Kidney epithelial cell (primary cell): ENCODE measurements at regions not wholly inside any gene's neighbourhood (a gene's known extent, or its start where the extent isn't known, plus 50 kb on each side); places are given as distances from the start of the nearest gene placed in this dataset.

ENCODE experiments used
- DNase-seq: peaks from one replicate; pipeline ENCODE4 v3.0.0-alpha.2; 2010; ENCODE audit warnings: low read depth
- H3K27me3 ChIP-seq: 2 replicates; pipeline ENCODE4 v1.6.0; 2011; ENCODE audit warnings: low read length; ENCODE audit not compliant: control insufficient read depth, insufficient read depth
- H3K36me3 ChIP-seq: 2 replicates; pipeline ENCODE4 v1.5.1; 2011; ENCODE audit warnings: low read length; ENCODE audit not compliant: control insufficient read depth, insufficient read depth
- H3K4me3 ChIP-seq: 2 replicates; pipeline ENCODE4 v1.5.1; 2011; ENCODE audit warnings: low read depth, mild to moderate bottlenecking, control low read depth, low read length
- TF ChIP-seq, protein P1 (sequence below): IDR thresholded peaks from 2 replicates; pipeline ENCODE4 v1.5.1; 2011; ENCODE audit warnings: mild to moderate bottlenecking, moderate library complexity, low read length, control low read depth, inconsistent platforms; ENCODE audit not compliant: insufficient read depth, poor library complexity, severe bottlenecking

DNA sequence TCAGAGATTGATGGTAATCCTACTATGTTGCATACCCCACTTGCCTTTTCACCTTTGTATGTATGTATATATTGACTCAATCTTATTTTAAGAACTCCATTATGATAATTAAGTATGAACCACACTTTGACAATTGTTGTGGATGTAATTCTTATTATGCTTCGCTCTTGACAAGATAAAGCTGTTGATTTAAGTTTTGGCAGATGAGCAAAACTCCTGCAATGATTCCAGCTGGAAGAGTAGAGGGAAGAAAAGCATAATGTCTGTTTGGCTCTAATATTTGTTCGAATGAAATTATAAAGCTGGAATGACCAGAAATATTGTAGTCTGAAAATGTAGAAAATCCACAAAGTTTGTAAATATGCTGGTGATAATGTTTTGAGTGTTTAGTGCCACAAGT lies 83.8 kb upstream of the AKR1E2 start:
- Histone ChIP-seq H3K36me3 (no peaks in the 10 kb centered on the region), H3K4me3 (no peak overlapping the region), H3K27me3 (no peaks in the 10 kb centered on the region)
- TF ChIP-seq, protein P1, sequence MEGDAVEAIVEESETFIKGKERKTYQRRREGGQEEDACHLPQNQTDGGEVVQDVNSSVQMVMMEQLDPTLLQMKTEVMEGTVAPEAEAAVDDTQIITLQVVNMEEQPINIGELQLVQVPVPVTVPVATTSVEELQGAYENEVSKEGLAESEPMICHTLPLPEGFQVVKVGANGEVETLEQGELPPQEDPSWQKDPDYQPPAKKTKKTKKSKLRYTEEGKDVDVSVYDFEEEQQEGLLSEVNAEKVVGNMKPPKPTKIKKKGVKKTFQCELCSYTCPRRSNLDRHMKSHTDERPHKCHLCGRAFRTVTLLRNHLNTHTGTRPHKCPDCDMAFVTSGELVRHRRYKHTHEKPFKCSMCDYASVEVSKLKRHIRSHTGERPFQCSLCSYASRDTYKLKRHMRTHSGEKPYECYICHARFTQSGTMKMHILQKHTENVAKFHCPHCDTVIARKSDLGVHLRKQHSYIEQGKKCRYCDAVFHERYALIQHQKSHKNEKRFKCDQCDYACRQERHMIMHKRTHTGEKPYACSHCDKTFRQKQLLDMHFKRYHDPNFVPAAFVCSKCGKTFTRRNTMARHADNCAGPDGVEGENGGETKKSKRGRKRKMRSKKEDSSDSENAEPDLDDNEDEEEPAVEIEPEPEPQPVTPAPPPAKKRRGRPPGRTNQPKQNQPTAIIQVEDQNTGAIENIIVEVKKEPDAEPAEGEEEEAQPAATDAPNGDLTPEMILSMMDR, result no peak
- no peak for DNase-seq

DNA sequence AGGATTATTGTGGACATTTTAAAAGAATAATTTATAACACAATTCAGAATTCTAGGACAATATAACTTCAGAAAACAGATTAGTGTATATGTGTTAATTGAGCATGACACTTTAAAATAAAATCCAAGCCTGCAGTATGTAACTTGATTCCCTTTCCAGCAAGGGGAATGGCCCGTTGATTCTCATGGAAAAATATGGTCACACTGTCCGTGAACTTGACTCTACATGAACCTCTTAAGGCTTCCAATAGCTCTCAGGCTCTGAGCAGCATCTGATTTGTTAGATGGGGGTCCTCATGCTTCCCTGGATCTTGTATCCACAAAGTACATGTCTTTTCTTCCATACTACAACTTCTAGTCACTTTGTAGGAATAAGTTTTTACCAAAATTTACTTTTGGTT lies 85.5 kb upstream of the AKR1E2 start:
- TF ChIP-seq, protein P1, result no peak
- no peaks in the 10 kb centered on the region for H3K36me3 ChIP-seq

DNA sequence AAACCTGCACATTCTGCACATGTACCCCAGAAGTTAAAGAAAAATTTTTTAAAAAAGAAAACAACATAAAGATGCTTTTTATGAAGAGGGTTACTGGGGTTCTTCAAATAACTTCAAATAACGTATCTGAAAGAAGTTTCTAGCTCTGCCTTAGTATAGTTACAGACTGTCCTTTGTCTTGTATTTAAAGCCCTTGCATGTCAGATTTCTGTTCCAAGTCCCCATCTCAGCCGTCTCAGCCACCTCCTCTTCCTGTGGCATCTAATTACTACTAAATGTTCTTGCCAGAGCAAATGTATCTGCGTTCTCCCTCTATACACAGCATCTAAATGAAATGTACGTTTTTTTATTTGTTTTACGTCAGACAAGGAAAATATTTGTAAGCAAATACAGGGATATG lies 89.4 kb upstream of the AKR1E2 start:
- no peaks in the 10 kb centered on the region for H3K36me3 ChIP-seq

More for the DNA sequence above, 85.5 kb upstream of the AKR1E2 start:
- Histone ChIP-seq H3K4me3 (no peak overlapping the region), H3K27me3 (no peaks in the 10 kb centered on the region)
- DNase-seq, result no peak

DNA sequence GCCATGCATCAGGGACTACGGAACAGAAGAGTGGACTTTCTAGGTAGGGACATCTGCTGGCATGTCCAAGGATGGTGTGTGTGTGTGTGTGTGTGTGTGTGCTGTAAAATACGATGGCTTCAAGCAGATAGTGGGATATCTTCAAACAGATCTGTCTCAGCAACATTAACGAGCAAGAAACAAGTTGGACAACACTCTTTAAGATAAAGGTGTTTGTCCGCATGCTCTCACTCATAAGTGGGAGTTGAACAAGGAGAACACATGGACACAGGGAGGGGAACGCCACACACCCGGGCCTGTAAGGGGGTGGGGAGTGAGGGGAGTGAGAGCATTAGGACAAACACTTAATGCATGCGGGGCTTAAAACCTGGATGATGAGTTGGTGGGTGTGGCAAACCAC lies 89.8 kb upstream of the AKR1E2 start:
- no peak overlapping the region for H3K4me3 ChIP-seq
- no peaks in the 10 kb centered on the region for H3K36me3 ChIP-seq
- no peak for DNase-seq
- H3K27me3 ChIP-seq, result no peaks in the 10 kb centered on the region
- TF ChIP-seq, protein P1, result no peak

More for the DNA sequence above, 89.4 kb upstream of the AKR1E2 start:
- DNase-seq, result no peak
- no peaks in the 10 kb centered on the region for H3K27me3 ChIP-seq
- no peak overlapping the region for H3K4me3 ChIP-seq
- TF ChIP-seq, protein P1, result no peak

DNA sequence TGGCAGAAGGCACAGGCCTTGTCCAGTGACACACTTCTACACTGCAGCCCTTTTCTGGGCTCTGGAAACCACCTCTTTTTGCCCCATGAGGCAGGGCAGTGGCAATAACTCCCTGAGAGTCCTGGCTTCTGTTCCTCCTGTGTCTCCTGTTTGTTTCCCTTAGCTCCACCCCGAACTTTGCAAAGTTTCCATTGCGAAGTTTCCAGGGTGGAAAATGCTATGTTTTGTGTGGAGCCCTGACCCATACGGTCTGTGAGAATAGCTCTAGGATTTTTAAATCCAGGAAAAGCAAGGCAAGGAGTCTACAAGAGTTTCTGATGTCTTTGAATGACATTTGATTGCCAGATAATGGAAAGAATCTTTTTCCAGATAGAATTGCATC lies 92.2 kb upstream of the AKR1E2 start:
- no peak for DNase-seq
- Histone ChIP-seq H3K4me3 (no peak overlapping the region), H3K36me3 (no peaks in the 10 kb centered on the region), H3K27me3 (no peaks in the 10 kb centered on the region)
- TF ChIP-seq, protein P1, result no peak

DNA sequence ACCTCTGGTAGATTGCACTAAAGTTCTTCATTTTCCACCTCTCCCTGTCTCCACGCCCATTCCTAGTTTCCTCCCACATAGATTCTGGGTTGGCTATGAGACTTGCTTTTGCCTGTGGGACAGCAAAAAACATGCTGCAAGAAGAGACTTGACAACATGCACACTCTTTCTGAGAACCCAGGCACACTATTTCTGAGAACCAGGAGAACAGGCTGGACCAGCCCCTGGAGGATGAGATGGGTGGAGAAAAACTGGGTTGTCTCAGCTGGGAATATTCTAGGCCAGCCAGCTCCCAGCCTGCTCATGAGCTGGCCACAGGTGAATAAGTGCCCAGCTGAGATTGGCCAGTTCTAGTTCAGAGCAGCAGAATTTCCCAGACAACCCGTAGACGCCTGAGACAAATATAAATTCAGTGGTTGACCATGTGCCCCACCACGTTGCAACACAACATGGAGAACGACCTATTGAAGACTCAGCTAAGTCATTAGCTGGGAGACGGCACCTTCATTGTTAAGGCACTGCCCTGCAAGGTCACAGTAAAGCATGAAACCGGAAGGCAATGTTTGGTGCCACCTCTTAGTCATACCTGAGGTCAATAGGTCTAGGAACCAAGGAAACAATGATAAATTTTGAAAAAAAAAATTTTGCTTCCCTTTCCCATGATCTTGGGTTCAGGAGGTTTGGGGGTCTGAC lies 92.7 kb upstream of the AKR1E2 start:
- no peak for DNase-seq
- TF ChIP-seq, protein P1, result no peak
- Histone ChIP-seq H3K36me3 (no peaks in the 10 kb centered on the region), H3K4me3 (no peak overlapping the region), H3K27me3 (no peaks in the 10 kb centered on the region)
